ENCODE measurements at regions not wholly inside any gene's neighbourhood (a gene's known extent, or its start where the extent isn't known, plus 50 kb on each side); places are given as distances from the start of the nearest gene placed in this dataset.

- no peaks in the 10 kb centered on the region for H3K4me1 Mint-ChIP-seq
Measured at GRCh38 chr10:10503772-10504171, 513.9 kb upstream of the CELF2 start.

GRCh38 chr10:10508211-10508610, 509.5 kb upstream of the CELF2 start:
- Mint-ChIP-seq H3K4me3 (no peak overlapping the region), H3K27ac (ENCODE audit: low read depth) (no peak overlapping the region), H3K27me3 (peaks cover 34% of the 10 kb centered on the region), H3K9me3 (peaks cover 6% of the 10 kb centered on the region), H3K4me1 (no peaks in the 10 kb centered on the region), H3K36me3 (ENCODE audit: insufficient read depth) (no peaks in the 10 kb centered on the region)
- no peak for DNase-seq (ENCODE audit: low spot score in 2 of 2)
- no peak for ATAC-seq (replicated peaks; ENCODE audit: extremely low read depth, poor library complexity, severe bottlenecking)

More at GRCh38 chr10:10503772-10504171, 513.9 kb upstream of the CELF2 start:
- Mint-ChIP-seq H3K36me3 (ENCODE audit: insufficient read depth) (no peaks in the 10 kb centered on the region), H3K27ac (ENCODE audit: low read depth) (no peak overlapping the region), H3K4me3 (no peak overlapping the region), H3K27me3 (peaks cover 21% of the 10 kb centered on the region), H3K9me3 (peaks cover 11% of the 10 kb centered on the region)
- DNase-seq (ENCODE audit: low spot score in 2 of 2) (no peak), ATAC-seq (replicated peaks; ENCODE audit: extremely low read depth, poor library complexity, severe bottlenecking) (no peak)

GRCh38 chr10:10510179-10510578, 507.5 kb upstream of the CELF2 start:
- Mint-ChIP-seq H3K27ac (ENCODE audit: low read depth) (no peak overlapping the region), H3K4me3 (no peak overlapping the region), H3K36me3 (ENCODE audit: insufficient read depth) (no peaks in the 10 kb centered on the region), H3K27me3 (peaks cover 34% of the 10 kb centered on the region), H3K4me1 (no peaks in the 10 kb centered on the region), H3K9me3 (no peaks in the 10 kb centered on the region)
- DNase-seq (ENCODE audit: low spot score in 2 of 2) (no peak), ATAC-seq (replicated peaks; ENCODE audit: extremely low read depth, poor library complexity, severe bottlenecking) (no peak)

GRCh38 chr10:10513067-10513466, 504.6 kb upstream of the CELF2 start:
- Mint-ChIP-seq H3K9me3 (no peaks in the 10 kb centered on the region), H3K27me3 (peaks cover 23% of the 10 kb centered on the region), H3K4me1 (no peaks in the 10 kb centered on the region), H3K27ac (ENCODE audit: low read depth) (no peak overlapping the region), H3K36me3 (ENCODE audit: insufficient read depth) (no peaks in the 10 kb centered on the region), H3K4me3 (no peak overlapping the region)
- DNase-seq (ENCODE audit: low spot score in 2 of 2): no peak
- ATAC-seq (replicated peaks; ENCODE audit: extremely low read depth, poor library complexity, severe bottlenecking): no peak

- no peak overlapping the region for H3K4me3 Mint-ChIP-seq
- no peak for DNase-seq (ENCODE audit: low spot score in 2 of 2)
- H3K36me3 Mint-ChIP-seq (ENCODE audit: insufficient read depth): no peaks in the 10 kb centered on the region
- H3K4me1 Mint-ChIP-seq: no peaks in the 10 kb centered on the region
- H3K27me3 Mint-ChIP-seq: peaks cover 30% of the 10 kb centered on the region
- no peak overlapping the region for H3K27ac Mint-ChIP-seq (ENCODE audit: low read depth)
- H3K9me3 Mint-ChIP-seq: no peaks in the 10 kb centered on the region
- no peak for ATAC-seq (replicated peaks; ENCODE audit: extremely low read depth, poor library complexity, severe bottlenecking)
Measured at GRCh38 chr10:10513898-10514297, 503.8 kb upstream of the CELF2 start.

GRCh38 chr10:10514797-10515196, 502.9 kb upstream of the CELF2 start:
- Mint-ChIP-seq H3K36me3 (ENCODE audit: insufficient read depth) (no peaks in the 10 kb centered on the region), H3K27ac (ENCODE audit: low read depth) (no peak overlapping the region), H3K27me3 (peaks cover 33% of the 10 kb centered on the region), H3K4me3 (no peak overlapping the region), H3K9me3 (no peaks in the 10 kb centered on the region), H3K4me1 (no peaks in the 10 kb centered on the region)
- no peak for ATAC-seq (replicated peaks; ENCODE audit: extremely low read depth, poor library complexity, severe bottlenecking)
- DNase-seq (ENCODE audit: low spot score in 2 of 2): no peak

- Mint-ChIP-seq H3K27me3 (peaks cover 26% of the 10 kb centered on the region), H3K9me3 (no peaks in the 10 kb centered on the region), H3K4me1 (no peaks in the 10 kb centered on the region), H3K36me3 (ENCODE audit: insufficient read depth) (no peaks in the 10 kb centered on the region), H3K27ac (ENCODE audit: low read depth) (no peak overlapping the region), H3K4me3 (no peak overlapping the region)
- DNase-seq (ENCODE audit: low spot score in 2 of 2): no peak
- ATAC-seq (replicated peaks; ENCODE audit: extremely low read depth, poor library complexity, severe bottlenecking): no peak
Measured at GRCh38 chr10:10515479-10516204, 502.0 kb upstream of the CELF2 start.

- H3K4me1 Mint-ChIP-seq: no peaks in the 10 kb centered on the region
- H3K36me3 Mint-ChIP-seq (ENCODE audit: insufficient read depth): no peaks in the 10 kb centered on the region
- no peak for ATAC-seq (replicated peaks; ENCODE audit: extremely low read depth, poor library complexity, severe bottlenecking)
Measured at GRCh38 chr10:10516346-10517130, 501.1 kb upstream of the CELF2 start.

GRCh38 chr10:10517866-10518265, 499.8 kb upstream of the CELF2 start:
- Mint-ChIP-seq H3K4me3 (no peak overlapping the region), H3K9me3 (no peaks in the 10 kb centered on the region), H3K4me1 (no peaks in the 10 kb centered on the region), H3K27ac (ENCODE audit: low read depth) (no peak overlapping the region), H3K27me3 (peaks cover 20% of the 10 kb centered on the region), H3K36me3 (ENCODE audit: insufficient read depth) (no peaks in the 10 kb centered on the region)
- DNase-seq (ENCODE audit: low spot score in 2 of 2): no peak
- ATAC-seq (replicated peaks; ENCODE audit: extremely low read depth, poor library complexity, severe bottlenecking): no peak

More at GRCh38 chr10:10516346-10517130, 501.1 kb upstream of the CELF2 start:
- H3K4me3 Mint-ChIP-seq: no peak overlapping the region
- no peaks in the 10 kb centered on the region for H3K9me3 Mint-ChIP-seq
- DNase-seq (ENCODE audit: low spot score in 2 of 2): no peak
- H3K27me3 Mint-ChIP-seq: peaks cover 20% of the 10 kb centered on the region
- H3K27ac Mint-ChIP-seq (ENCODE audit: low read depth): no peak overlapping the region

- no peak for DNase-seq (ENCODE audit: low spot score in 2 of 2)
Measured at GRCh38 chr10:10519674-10520073, 498.0 kb upstream of the CELF2 start.

GRCh38 chr10:10520491-10521385, 496.9 kb upstream of the CELF2 start:
- ATAC-seq (replicated peaks; ENCODE audit: extremely low read depth, poor library complexity, severe bottlenecking): no peak
- Mint-ChIP-seq H3K9me3 (no peaks in the 10 kb centered on the region), H3K4me3 (no peak overlapping the region), H3K27me3 (peaks cover 18% of the 10 kb centered on the region), H3K4me1 (no peaks in the 10 kb centered on the region), H3K27ac (ENCODE audit: low read depth) (no peak overlapping the region), H3K36me3 (ENCODE audit: insufficient read depth) (no peaks in the 10 kb centered on the region)
- no peak for DNase-seq (ENCODE audit: low spot score in 2 of 2)

More at GRCh38 chr10:10519674-10520073, 498.0 kb upstream of the CELF2 start:
- ATAC-seq (replicated peaks; ENCODE audit: extremely low read depth, poor library complexity, severe bottlenecking): no peak
- no peaks in the 10 kb centered on the region for H3K9me3 Mint-ChIP-seq
- H3K27me3 Mint-ChIP-seq: peaks cover 16% of the 10 kb centered on the region
- H3K4me3 Mint-ChIP-seq: no peak overlapping the region
- no peak overlapping the region for H3K27ac Mint-ChIP-seq (ENCODE audit: low read depth)
- no peaks in the 10 kb centered on the region for H3K4me1 Mint-ChIP-seq
- no peaks in the 10 kb centered on the region for H3K36me3 Mint-ChIP-seq (ENCODE audit: insufficient read depth)

GRCh38 chr10:10526846-10527245, 490.8 kb upstream of the CELF2 start:
- DNase-seq (ENCODE audit: low spot score in 2 of 2) (no peak), ATAC-seq (replicated peaks; ENCODE audit: extremely low read depth, poor library complexity, severe bottlenecking) (no peak)
- Mint-ChIP-seq H3K4me1 (no peaks in the 10 kb centered on the region), H3K27me3 (peaks cover 8% of the 10 kb centered on the region), H3K4me3 (no peak overlapping the region), H3K27ac (ENCODE audit: low read depth) (no peak overlapping the region), H3K36me3 (ENCODE audit: insufficient read depth) (no peaks in the 10 kb centered on the region), H3K9me3 (no peaks in the 10 kb centered on the region)
